GM18498 (cell line): ENCODE measurements at regions not wholly inside any gene's neighbourhood (a gene's known extent, or its start where the extent isn't known, plus 50 kb on each side); places are given as distances from the start of the nearest gene placed in this dataset.

Source experiments
- ATAC-seq: cut with Tn5 transposase; IDR thresholded peaks from one replicate; pipeline ENCODE4 v1.9.1; 2021; ENCODE audit warnings: mild to moderate bottlenecking, moderate library complexity; ENCODE audit not compliant: unreplicated experiment

DNA sequence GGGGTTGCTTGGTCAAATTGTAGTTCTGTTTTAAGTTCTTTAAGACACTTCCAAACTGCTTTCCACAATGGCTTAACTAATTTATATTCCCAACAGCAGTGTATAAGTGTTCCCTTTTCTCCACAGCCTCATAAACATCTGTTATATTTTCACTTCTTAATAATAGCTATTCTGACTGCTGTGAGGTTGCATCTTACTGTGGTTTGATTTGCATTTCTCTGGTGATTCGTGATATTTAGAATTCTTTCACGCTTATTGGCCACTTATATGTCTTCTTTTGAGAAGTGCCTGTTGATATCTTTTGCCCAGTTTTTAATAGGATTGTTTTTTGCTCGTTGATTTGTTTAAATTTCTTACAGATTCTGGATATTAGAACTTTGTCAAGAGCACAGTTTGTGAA is 278.6 kb upstream of the ITM2A start:
- ATAC-seq = peak; percentile 43

DNA sequence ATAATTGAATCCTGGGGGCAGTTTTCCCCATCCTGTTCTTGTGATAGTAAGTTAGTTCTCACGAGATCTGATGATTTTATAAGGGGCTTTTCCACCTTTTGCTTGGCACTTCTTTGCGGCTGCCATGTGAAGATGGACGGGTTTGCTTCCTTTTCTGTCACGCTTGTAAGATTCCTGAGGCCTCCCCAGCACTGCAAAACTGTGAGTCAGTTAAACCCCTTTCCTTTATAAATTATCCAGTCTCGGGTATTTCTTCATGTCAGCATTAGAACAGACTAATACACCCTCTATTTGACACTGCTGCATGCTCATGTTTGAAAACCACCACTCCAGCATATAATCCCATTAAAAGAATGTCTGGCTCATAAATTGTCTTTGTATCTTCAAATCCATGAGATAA is 264.4 kb upstream of the ITM2A start:
- no peak for ATAC-seq

DNA sequence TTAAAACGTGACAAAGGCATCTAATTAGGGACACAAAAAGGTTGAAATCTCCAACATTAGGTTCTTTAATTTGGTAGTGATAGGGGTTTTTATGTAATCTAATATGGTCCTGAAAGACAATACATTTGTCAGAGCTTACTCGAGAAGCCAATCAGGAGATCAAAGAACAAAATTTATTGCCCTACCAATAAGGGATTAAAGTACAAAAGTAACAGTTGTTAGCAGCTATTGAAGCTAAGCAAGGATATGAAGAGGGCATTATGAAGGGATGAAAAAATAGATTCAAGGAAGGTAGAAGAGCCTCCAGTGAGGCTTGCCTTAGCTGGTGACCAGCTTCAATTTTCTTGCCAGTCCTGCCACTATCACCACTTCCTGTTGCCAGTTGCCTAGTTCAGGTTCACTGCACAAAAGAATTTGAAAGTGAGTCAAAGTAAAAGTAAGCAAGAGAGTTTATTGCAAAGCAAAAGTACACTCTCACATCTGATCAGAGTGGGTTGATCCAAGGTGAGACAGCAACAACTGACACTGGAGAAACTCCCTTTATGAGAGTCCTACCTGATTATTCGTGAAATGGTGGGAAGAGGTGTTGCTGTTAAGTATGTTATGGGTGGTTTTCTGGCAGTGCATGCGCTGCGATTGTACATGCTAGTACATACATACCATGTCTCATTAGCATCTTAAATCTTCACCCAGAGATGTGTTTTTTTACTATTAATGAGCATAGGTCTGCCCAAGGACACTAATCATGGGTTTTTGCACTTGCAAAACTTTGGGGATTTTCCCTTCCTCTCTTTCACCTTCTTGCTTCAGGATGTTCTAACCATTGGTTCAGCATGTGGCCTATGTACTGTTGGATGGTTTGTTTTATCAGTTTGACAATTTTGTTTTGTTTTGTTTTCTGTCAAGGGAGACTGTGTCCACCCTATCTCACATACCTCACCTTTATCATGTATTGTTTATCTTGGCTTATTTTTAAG is 263.2 kb upstream of the ITM2A start:
- ATAC-seq = peak; percentile 91

DNA sequence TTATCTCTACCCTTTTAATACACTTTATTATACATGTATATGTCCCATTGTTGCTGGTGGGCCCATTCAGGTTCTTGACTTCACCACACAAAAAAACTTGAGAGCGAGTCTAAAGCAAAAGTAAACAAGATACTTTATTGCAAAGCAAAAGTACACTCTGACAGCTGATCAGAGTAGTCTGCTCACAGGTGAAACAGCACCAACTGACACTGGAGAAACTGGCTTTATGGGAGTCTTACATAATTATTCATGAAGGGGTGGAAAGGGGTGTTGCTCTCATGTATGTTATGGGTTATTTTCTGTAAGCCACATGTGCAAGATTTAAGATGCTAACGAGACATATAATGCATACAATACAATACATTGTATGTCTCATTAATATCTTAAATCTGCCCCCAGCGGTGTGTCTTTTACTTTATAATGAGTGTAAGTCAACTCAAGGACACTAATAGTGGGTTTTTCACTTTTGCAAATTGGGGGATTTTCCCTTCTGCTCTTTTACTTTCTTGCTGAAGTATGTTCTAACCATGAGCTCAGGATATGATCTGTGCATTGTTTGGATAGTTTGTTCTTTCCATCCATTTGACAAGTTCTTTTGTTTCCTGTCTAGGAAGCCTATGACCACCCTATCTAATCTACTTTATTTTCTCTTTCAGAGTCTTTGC is 256.1 kb upstream of the ITM2A start:
- ATAC-seq = no peak

DNA sequence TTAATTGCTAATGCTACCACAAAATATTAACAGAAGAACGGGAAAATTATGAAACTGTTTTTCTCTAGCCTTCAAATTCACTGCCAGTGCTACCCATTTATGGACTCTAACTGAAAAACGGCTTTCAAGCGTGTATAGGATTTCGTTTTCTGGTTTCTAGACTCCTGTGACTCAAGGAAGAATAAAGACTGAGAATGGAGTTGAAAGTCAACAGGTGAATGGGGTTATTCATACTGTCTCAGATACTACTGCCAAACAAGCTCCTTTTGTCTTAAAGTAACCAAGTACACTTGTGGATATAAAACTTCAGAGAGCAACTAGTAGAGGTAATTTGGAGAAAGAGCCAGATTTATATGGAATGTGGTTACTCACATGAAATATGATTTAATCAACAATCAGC is 251.1 kb upstream of the ITM2A start:
- ATAC-seq = no peak

DNA sequence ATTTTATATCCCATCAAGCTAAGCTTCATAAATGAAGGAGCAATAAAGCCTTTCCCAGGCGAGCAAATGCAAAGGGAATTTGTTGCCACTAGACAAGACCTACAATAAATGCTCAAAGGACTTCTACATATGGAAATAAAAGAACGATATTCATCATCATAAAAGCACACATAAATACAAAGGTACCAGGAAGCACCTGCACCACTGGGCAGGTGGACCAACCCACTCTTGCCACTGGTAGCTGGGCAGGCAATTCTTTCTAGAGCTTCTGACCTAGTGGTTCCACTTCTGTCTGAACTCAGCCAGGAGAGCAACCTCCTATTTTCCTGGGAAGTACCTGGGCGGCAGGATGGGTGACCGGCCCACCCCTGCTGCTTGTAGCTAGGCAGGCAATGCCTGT is 237.2 kb upstream of the ITM2A start:
- ATAC-seq = no peak

DNA sequence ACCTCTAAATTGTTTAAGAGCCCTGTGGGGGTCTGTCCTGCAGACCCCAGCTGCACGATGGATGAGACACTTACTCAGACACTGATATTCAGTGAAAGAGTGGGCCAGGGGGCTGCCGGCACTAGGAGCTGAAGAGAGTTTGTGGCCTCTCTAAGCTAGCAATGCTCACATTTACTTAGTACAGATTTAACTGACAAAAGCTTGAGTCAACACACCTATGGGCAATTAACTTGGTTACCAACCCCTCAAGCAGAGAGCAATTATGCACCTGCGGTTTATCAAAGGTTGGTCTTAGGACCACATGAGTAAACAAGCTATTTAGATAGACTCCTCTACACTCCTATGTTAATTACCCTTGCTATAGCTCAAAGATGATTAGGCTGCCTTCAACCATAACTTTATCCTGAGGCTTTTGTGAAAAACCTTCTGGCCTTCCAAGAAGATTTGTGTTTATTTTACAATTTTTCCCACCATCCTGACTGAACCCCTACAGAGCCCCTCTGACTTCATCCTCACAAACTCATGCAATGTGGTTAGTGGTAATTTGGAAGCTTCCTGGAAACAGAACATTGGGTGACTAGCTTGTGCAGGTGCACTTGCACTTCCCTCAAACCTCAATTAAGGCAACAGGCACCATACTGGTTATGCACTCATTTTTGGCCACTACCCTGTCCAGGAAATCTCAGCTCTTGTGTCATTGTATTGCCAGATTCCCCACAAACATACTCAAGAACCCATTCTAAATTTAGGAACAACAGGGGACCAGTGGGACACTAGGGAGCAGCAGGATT is 234.4 kb upstream of the ITM2A start:
- ATAC-seq = no peak

DNA sequence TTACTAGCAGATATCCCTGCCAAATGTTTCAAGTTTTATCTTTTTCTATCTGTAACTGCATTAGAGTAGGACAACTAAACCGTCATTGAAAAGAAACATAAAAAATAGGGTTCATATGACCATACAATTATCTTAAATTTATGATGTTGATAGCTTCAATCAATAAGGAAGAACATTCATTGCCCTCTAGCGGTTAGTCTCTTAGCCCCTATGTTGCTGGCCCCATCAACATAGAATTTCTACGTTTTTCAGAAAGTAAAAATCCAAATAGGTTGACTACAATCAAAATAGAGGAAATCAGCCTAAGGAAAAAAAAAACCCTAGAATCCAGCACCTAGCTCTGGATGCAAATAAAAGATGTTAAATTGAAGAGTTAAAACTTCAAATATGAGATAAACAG is 225.1 kb upstream of the ITM2A start:
- ATAC-seq = no peak

DNA sequence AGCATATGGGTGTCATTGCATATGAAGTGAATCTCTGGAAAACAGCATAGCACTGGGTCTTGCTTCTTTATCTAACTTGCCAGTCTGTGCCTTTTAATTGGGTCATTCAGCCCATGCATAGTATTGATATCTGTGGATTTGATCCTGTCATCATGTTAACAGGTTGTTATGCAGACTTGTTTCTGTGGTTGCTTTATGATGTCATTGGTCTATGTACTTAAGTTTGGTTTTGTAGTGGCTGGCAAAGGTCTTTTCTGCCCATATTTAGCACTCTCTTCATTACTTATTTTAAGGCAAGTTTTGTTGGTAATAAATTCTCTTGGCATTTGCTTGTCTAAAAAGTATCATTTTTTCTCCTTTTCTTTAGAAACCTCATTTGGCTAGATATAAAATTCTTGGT is 221.1 kb upstream of the ITM2A start:
- no peak for ATAC-seq

DNA sequence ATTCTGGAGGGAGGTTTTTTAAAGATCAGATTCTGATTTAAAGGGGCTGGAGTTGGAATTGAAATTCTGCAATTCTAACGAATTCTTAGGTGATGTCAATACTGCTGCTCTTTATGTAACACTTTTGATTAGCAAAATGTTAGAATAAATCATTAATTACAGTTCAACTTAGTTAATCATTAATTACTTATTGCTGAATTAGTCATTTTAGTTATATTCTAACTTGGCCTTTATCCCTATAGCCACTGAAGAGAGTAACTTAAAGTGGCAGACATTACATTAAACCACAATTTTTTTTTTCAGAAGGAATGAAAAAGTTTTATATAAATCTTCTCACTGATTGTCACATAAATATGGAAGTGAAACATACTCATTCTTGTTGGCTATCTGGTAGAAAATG is 206.6 kb upstream of the ITM2A start:
- no peak for ATAC-seq

DNA sequence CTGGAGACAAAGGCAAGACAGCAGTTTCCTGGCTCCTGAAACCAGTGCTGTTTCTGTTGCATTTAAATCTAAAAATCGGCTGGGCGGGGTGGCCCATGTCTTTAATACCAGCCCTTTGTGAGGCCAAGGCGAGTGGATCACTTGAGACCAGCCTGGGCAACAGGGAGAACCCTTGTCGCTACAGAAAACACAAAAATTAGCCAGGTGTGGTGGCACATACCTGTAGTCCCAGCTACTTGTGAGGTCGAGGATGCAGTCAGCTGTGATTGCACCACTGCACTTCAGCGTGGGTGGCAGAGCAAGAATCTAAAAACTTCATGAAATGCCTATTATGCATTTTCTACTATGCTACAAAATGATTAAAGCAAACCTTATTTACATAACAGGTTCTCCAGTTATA is 205.4 kb upstream of the ITM2A start:
- ATAC-seq = no peak

DNA sequence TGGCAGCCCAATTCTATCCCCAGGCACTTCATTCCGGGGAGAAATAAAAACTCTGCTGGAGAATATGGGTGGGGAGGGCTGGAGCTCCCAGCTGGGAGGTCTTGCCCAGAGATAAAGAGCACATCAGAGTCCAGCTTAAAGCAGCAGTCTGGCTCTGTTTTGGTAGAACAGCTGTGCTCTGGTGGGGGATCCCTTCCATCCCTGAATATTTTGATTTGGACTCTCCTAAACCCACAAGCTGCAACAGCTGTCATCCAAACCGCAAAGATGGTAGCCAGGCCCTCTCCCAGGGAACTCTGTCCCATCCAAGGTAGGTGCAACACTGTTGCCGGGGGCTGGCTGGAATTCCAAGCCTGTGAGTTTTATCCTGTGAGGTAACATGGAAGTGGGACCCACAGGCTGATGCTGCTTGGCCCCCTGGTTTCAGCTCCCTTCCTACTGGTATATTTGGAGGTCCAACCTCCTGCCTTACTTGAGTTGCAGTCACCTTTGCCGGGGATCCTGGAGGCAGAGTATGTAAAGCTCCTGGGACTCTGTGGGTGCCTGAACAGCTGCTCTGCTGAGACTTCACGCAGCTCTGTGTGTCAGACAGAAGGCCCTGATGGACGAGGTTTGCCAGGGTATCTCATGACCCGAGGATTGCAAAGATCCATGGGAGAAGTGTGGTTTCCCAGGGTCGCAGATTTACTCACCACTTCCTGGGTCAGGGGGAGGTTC is 203.5 kb upstream of the ITM2A start:
- ATAC-seq = no peak

DNA sequence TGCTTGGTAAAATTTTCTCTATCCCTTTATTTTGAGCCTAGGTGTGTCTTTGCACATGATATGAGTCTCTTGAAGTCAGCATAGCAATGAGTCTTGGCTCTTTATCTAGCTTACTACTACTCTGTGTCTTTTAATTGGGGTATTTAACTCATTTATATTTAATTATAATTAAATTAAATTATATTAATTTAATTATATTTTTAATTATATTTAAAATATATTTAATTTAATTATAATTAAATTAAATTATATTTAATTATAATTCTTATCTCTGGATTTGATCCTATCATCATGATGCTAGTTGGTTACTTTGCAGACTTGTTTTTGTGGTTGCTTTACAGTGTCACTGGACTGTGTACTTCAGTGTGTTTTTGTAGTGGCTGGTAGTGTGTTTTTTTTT is 201.2 kb upstream of the ITM2A start:
- ATAC-seq = no peak

DNA sequence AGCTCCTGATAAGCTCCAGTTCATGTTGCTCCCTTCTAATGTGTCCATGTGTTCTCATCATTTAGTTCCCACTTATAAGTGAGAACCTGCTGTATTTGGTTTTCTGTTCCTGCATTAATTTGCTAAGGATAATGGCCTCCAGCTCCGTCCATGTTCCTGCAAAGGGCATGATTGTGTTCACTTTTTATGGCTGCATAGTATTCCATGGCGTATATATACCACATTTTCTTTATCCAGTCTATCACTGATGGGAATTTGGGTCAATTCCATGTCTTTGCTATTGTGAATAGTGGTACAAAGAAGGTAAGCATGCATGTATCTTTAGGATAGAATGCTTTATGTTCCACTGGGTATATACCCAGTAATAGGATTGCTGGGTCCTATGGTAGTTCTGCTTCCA is 197.2 kb upstream of the ITM2A start:
- ATAC-seq = no peak

DNA sequence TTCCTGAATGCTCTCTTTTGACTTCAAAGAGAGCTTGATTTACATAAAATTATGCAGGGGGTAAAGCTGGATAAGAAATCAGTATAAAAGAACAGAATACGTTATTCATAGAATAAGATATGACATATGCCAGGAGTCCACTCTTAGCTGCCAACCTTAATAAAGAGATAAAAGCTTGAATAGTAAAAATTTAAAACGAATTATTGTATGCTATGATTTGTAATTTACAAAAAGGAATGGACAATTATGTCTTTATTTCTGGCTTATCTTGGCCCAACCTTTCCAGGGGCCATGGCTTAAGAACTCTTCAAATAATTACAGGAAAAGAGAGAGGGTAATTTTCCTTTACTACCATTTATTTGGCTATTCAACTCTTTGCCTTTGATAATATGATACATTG is 192.2 kb upstream of the ITM2A start:
- no peak for ATAC-seq

DNA sequence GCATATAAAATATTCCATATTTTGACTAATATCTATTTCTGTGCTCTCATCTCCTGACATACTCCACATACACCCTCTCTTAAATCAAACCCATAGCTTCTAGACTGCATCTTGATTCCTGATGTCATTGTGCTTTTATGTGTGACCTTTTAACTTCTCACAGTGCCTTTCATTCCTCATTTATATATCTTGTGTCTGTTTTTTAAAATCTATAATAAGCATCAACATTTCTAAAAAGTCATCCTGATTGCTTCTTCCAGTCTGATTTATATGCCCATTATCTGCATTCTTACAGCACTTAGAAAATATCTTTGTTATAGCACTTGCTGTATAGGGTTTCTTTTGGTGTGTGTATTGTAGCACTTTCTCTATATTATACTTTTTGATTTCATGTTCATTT is 190.1 kb upstream of the ITM2A start:
- no peak for ATAC-seq

DNA sequence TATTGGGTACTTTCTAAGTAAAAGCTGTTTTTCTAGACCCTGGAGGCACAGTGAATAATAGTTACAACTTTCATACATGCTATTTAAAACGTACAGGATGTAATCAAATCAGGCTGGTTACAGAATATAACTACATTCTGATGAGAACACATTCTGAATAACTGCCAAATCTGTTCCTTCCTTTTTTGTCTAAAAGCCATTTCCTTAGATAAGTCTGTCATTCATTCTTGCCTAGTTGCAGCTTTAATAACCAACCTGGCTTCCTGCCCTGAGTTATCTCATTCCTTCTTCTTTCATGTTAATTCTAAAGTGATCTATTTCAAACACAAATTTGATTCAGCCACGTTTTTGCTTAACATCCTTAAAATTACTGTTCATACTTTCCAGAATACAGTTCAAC is 189.7 kb upstream of the ITM2A start:
- ATAC-seq = no peak

DNA sequence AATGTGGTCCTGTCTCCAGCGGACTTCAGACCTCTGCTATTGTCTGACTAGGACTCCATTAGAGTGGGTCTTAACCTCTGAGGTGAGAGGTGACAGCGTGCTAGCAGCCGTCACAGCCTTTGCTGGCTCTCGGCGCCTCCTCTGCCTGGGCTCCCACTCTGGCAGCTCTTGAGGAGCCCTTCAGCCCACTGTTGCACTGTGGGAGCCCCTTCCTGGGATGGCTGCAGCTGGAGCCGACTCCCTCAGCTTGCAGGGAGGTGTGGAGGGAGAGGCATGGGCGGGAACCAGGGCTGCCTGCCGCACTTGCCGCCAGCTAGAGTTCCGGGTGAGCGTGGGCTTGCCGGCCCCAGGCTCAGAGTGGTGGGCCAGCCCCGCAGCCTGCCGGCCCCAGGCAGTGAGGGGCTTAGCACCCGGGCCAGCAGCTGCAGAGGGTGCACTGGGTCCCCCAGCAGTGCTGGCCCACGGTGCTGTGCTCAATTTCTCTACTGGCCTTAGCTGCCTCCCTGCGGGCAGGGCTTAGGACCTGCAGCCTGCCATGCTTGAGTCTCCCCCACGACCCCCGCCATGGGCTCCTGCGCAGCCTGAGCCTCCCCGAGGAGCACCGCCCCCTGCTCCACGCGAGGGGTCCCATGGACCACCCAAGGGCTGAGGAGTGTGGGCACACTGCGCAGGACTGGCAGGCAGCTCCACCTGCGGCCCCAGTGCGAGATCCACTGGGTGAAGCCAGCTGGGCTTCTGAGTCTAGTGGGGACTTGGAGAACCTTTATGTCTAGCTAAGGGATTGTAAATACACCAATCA is 163.4 kb upstream of the ITM2A start:
- no peak for ATAC-seq

DNA sequence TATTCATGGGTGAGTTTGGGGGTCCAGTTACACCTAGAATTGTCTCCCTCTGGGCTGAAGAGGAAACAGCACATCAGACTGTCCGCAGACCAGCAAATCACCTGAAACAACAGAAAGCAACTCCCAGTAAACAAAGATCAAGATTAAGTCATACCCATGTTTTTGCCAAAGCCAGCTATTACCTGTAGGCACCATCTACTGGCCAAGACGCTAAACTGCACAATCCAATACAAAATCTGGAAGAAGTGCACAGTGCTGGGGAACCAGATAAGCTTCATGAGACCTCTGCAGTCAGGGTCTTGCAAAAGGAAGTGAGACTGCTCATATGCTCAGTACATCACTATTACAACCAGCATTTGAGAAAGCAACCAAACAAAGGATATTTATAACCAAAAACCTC is 157.5 kb upstream of the ITM2A start:
- no peak for ATAC-seq

DNA sequence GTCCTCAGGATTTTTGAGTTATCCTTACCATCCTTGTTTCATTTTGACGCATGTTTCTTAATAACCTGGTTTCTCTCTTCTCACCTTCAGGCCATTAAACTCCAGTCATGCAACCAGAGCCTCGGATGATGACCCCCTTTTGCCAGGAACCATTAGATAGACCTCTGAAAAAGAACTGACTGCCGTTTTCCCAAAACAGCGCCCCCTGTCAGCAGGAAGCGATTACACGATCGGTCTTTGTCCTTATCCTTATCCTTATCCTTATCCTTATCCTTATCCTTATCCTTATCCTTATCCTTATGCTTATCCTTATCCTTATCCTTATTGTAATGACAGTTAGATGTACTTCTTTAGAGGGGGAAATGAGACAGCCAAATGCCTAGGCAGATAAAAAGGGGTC is 148.4 kb upstream of the ITM2A start:
- no peak for ATAC-seq
